Neuronal stem cell (in vitro differentiated cells): ENCODE measurements at regions not wholly inside any gene's neighbourhood (a gene's known extent, or its start where the extent isn't known, plus 50 kb on each side); places are given as distances from the start of the nearest gene placed in this dataset.
A peak's percentile ranks its signal among the peaks of the same experiment; 100 is the strongest.

Source experiments
- DNase-seq: peaks from one replicate; pipeline ENCODE4 v3.0.0-alpha.2; 2013; ENCODE audit warnings: low spot score
- H2AFZ ChIP-seq: one replicate; pipeline ENCODE4 v1.6.1; 2013; ENCODE audit warnings: mild to moderate bottlenecking, low read length, inconsistent platforms
- H2AK5ac ChIP-seq: 2 replicates; pipeline ENCODE4 v1.6.1; 2013; ENCODE audit warnings: low read depth, mild to moderate bottlenecking, inconsistent platforms, low read length, moderate library complexity, mixed read lengths
- H2BK120ac ChIP-seq: 2 replicates; pipeline ENCODE4 v1.6.1; 2013; ENCODE audit warnings: low read depth, mild to moderate bottlenecking, inconsistent platforms, low read length, moderate library complexity, mixed read lengths
- H2BK12ac ChIP-seq: one replicate; pipeline ENCODE4 v1.6.1; 2013; ENCODE audit warnings: low read length, inconsistent platforms
- H2BK15ac ChIP-seq: 2 replicates; pipeline ENCODE4 v1.6.1; 2013; ENCODE audit warnings: mild to moderate bottlenecking, low read length, inconsistent platforms, mixed read lengths
- H2BK5ac ChIP-seq: one replicate; pipeline ENCODE4 v1.6.1; 2013; ENCODE audit warnings: inconsistent platforms, mild to moderate bottlenecking, low read length, moderate library complexity
- H3K14ac ChIP-seq: one replicate; pipeline ENCODE4 v1.6.1; 2013; ENCODE audit warnings: low read length, inconsistent platforms
- H3K18ac ChIP-seq: 2 replicates; pipeline ENCODE4 v1.6.1; 2013; ENCODE audit warnings: low read length, inconsistent platforms
- H3K23ac ChIP-seq: 2 replicates; pipeline ENCODE4 v1.6.1; 2013; ENCODE audit warnings: low read depth, mild to moderate bottlenecking, mixed read lengths, low read length, inconsistent platforms; ENCODE audit not compliant: poor library complexity
- H3K27ac ChIP-seq: replicated peaks from 3 replicates; pipeline ENCODE4 v1.5.1; 2013; ENCODE audit warnings: low read length, inconsistent platforms
- H3K27me3 ChIP-seq, 3 experiments: 2 replicates each; pipeline ENCODE4 v1.6.1; 2013; ENCODE audit warnings: low read length in 3 of 3, mild to moderate bottlenecking in 2 of 3, inconsistent platforms in 1 of 3, low read depth in 1 of 3, mixed read lengths in 1 of 3, moderate library complexity in 1 of 3; ENCODE audit not compliant: control insufficient read depth in 3 of 3, insufficient read depth in 3 of 3
- H3K36me3 ChIP-seq, 2 donors: replicated peaks in 1 of 2; 2 replicates each; pipeline ENCODE4 v1.6.1; 2013; ENCODE audit warnings: low read length in 2 of 2; ENCODE audit not compliant: control insufficient read depth in 2 of 2, insufficient read depth in 2 of 2
- H3K4ac ChIP-seq: 2 replicates; pipeline ENCODE4 v1.6.1; 2013; ENCODE audit warnings: inconsistent platforms, mild to moderate bottlenecking, low read length, moderate library complexity
- H3K4me1 ChIP-seq, 2 donors: 1 replicate in 1 of 2; 2 replicates in 1 of 2; pipeline ENCODE4 v1.6.1; 2013; ENCODE audit warnings: low read length in 2 of 2, low read depth in 1 of 2; ENCODE audit not compliant: control insufficient read depth in 2 of 2, insufficient read depth in 1 of 2
- H3K4me2 ChIP-seq: one replicate; pipeline ENCODE4 v1.6.1; 2013; ENCODE audit warnings: mild to moderate bottlenecking, low read length, inconsistent platforms; ENCODE audit not compliant: insufficient read depth, poor library complexity, severe bottlenecking
- H3K4me3 ChIP-seq, 2 donors: 2 replicates each; pipeline ENCODE4 v1.5.1; 2013; ENCODE audit warnings: low read length in 2 of 2, mild to moderate bottlenecking in 2 of 2, inconsistent platforms in 1 of 2, moderate library complexity in 1 of 2
- H3K79me1 ChIP-seq: one replicate; pipeline ENCODE4 v1.6.1; 2013; ENCODE audit warnings: low read depth, mild to moderate bottlenecking, inconsistent platforms, low read length, moderate library complexity
- H3K9ac ChIP-seq: one replicate; pipeline ENCODE4 v1.6.1; 2013; ENCODE audit warnings: mild to moderate bottlenecking, low read depth, low read length, inconsistent platforms; ENCODE audit not compliant: poor library complexity
- H3K9me3 ChIP-seq, 2 donors: replicated peaks in 1 of 2; 2 replicates each; pipeline versions ENCODE3 to v1.6.1; 2013; ENCODE audit warnings: low read length in 2 of 2, mild to moderate bottlenecking in 2 of 2, inconsistent platforms in 1 of 2, low read depth in 1 of 2, mixed read lengths in 1 of 2, moderate library complexity in 1 of 2; ENCODE audit not compliant: control insufficient read depth in 2 of 2, insufficient read depth in 1 of 2
- H4K8ac ChIP-seq: one replicate; pipeline ENCODE4 v1.6.1; 2013; ENCODE audit warnings: low read depth, mild to moderate bottlenecking, inconsistent platforms, low read length, moderate library complexity
- H4K91ac ChIP-seq: one replicate; pipeline ENCODE4 v1.6.1; 2013; ENCODE audit warnings: low read length, low read depth, mild to moderate bottlenecking, inconsistent platforms; ENCODE audit not compliant: poor library complexity
- WGBS, 2 donors: extraction: QIAGEN DNeasy Blood & Tissue Kit; methylation state at CpG; one replicate each; pipeline ENCODE4 v1.1.7; 2013; ENCODE audit warnings: missing lambda C conversion rate in 2 of 2, mixed read lengths in 1 of 2; ENCODE audit not compliant: insufficient read length in 2 of 2, insufficient replicate concordance in 1 of 2; ENCODE audit errors: extremely low coverage in 2 of 2; 5-methylcytosine and 5-hydroxymethylcytosine counted together

GRCh38 chr1:213641312-213641711, 346.5 kb upstream of the PROX1 start:
- 100% methylated on average over 1 of the region's 2 CpGs; no CpG with 5 or more reads in 1 of the 2 donors for WGBS, 2 donors
- Histone ChIP-seq H3K4me2 (no peak overlapping the region), H4K8ac (no peak overlapping the region), H3K36me3 (no peaks in the 10 kb centered on the region), H3K9ac (no peak overlapping the region), H2BK5ac (no peak overlapping the region), H3K4me3 (no peak overlapping the region), H3K4me1 (no peaks in the 10 kb centered on the region), H3K18ac (no peak overlapping the region), H3K27me3 (no peaks in the 10 kb centered on the region), H4K91ac (no peak overlapping the region), H2AFZ (no peak overlapping the region), H3K9me3 (no peaks in the 10 kb centered on the region), H2BK15ac (no peak overlapping the region), H3K14ac (no peak overlapping the region), H2BK120ac (no peak overlapping the region), H3K79me1 (no peaks in the 10 kb centered on the region), H3K4ac (no peak overlapping the region), H2AK5ac (no peak overlapping the region), H3K23ac (no peak overlapping the region), H2BK12ac (no peak overlapping the region), H3K27ac (no peak overlapping the region)
- no peak for DNase-seq

- H3K4ac ChIP-seq, result no peak overlapping the region
- H3K9ac ChIP-seq, result no peak overlapping the region
- no peak overlapping the region for H2AK5ac ChIP-seq
- no peak overlapping the region for H3K14ac ChIP-seq
- H3K18ac ChIP-seq, result no peak overlapping the region
- H2BK12ac ChIP-seq, result no peak overlapping the region
- H3K23ac ChIP-seq, result no peak overlapping the region
- no peaks in the 10 kb centered on the region for H3K36me3 ChIP-seq
- no peak overlapping the region for H3K4me3 ChIP-seq
- no peak overlapping the region for H3K27ac ChIP-seq
- no peak for DNase-seq
- no peak overlapping the region for H4K8ac ChIP-seq
- no peaks in the 10 kb centered on the region for H3K27me3 ChIP-seq
- no peak overlapping the region for H2BK5ac ChIP-seq
- H4K91ac ChIP-seq, result no peak overlapping the region
- no peaks in the 10 kb centered on the region for H3K79me1 ChIP-seq
- H2BK15ac ChIP-seq, result no peak overlapping the region
- peaks cover 0 to 1% of the 10 kb centered on the region in 2 donors for H3K4me1 ChIP-seq
- H2BK120ac ChIP-seq, result no peak overlapping the region
- H2AFZ ChIP-seq, result no peak overlapping the region
- no peak overlapping the region for H3K4me2 ChIP-seq
- H3K9me3 ChIP-seq, result no peaks in the 10 kb centered on the region
Measured at GRCh38 chr1:213643360-213643759, 344.4 kb upstream of the PROX1 start.

DNA sequence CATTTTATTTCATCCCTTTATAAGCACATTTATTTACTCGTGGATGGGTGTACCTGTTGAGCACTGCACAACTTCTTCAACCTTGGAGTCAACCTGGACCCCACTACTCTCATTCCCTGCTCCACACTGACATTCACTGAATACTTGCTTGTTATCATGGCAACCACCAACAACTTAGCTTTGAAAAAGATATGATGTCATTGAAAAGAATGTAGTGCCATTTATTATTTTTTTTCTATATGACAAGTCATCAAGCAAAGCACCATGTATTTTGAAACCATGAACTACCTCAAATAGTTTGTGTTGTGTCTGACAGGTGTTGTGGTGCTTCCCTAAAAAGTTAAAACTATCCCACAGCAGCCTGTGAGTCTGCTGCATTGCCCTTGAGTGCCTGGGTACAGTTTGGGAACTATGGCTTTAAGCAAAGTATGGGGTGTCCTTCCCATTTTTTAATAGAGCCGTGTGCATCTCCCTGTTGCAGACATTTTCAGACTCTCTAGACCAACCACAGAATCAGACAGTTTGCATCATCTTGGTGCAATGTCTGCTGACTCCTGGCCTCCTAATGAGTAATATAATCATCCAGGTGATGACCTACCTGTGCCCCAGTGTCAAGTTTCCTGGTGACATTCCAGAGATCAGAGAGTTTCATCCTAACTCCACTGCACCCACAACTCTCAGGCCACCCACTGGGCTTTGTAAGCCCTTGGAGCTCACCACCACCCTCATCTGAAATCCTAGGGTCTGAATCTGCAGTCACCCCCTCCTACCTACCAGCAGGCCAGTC, 339.7 kb upstream of the PROX1 start:
- H4K91ac ChIP-seq, result no peak overlapping the region
- WGBS, 2 donors, result no CpG with 5 or more reads among the region's 2 CpGs
- H2BK15ac ChIP-seq, result no peak overlapping the region
- H3K23ac ChIP-seq, result no peak overlapping the region
- H3K9ac ChIP-seq, result no peak overlapping the region
- H3K27me3 ChIP-seq, result no peaks in the 10 kb centered on the region
- DNase-seq, result no peak
- H3K14ac ChIP-seq, result no peak overlapping the region
- no peak overlapping the region for H3K4me3 ChIP-seq
- H4K8ac ChIP-seq, result no peak overlapping the region
- H3K79me1 ChIP-seq, result no peaks in the 10 kb centered on the region
- no peak overlapping the region for H3K27ac ChIP-seq
- H3K36me3 ChIP-seq, result no peaks in the 10 kb centered on the region
- no peak overlapping the region for H2AK5ac ChIP-seq
- no peak overlapping the region for H3K4ac ChIP-seq
- H2AFZ ChIP-seq, result no peak overlapping the region
- no peak overlapping the region for H3K4me2 ChIP-seq
- no peak overlapping the region for H2BK120ac ChIP-seq
- no peak overlapping the region for H2BK12ac ChIP-seq
- no peak overlapping the region for H2BK5ac ChIP-seq
- no peaks in the 10 kb centered on the region for H3K9me3 ChIP-seq
- H3K18ac ChIP-seq, result peak overlapping the region; percentile 11
- peaks cover 0 to 1% of the 10 kb centered on the region in 2 donors for H3K4me1 ChIP-seq

GRCh38 chr1:213649373-213649772, 338.4 kb upstream of the PROX1 start:
- Histone ChIP-seq H3K4me3 (no peak overlapping the region), H3K4ac (no peak overlapping the region), H3K79me1 (no peaks in the 10 kb centered on the region), H3K27me3 (no peaks in the 10 kb centered on the region), H3K23ac (no peak overlapping the region), H3K9me3 (no peaks in the 10 kb centered on the region), H3K4me1 (peaks cover 0 to 1% of the 10 kb centered on the region in 2 donors), H3K4me2 (no peak overlapping the region), H2AFZ (no peak overlapping the region), H3K18ac (no peak overlapping the region), H4K91ac (no peak overlapping the region), H4K8ac (no peak overlapping the region), H2BK15ac (no peak overlapping the region), H3K14ac (no peak overlapping the region), H2BK5ac (no peak overlapping the region), H3K27ac (no peak overlapping the region), H2BK120ac (no peak overlapping the region), H3K36me3 (no peaks in the 10 kb centered on the region), H3K9ac (no peak overlapping the region), H2AK5ac (no peak overlapping the region), H2BK12ac (no peak overlapping the region)
- no CpG with 5 or more reads among the region's 10 CpGs for WGBS, 2 donors
- DNase-seq, result no peak
